Liver (tissue), 3 donors: ENCODE measurements at regions not wholly inside any gene's neighbourhood (a gene's known extent, or its start where the extent isn't known, plus 50 kb on each side); places are given as distances from the start of the nearest gene placed in this dataset.

Source experiments
- EGR1 ChIP-seq, 2 donors: IDR thresholded peaks; 2 replicates each; pipeline ENCODE4 v1.6.1; 2016 to 2018; ENCODE audit warnings: antibody characterized with exemption in 2 of 2, low read depth in 2 of 2
- RAD21 ChIP-seq, 2 donors: IDR thresholded peaks; 2 replicates each; pipeline ENCODE4 v1.6.1; 2016; ENCODE audit warnings: antibody characterized with exemption in 2 of 2, mild to moderate bottlenecking in 2 of 2
- RXRA ChIP-seq, 2 donors: IDR thresholded peaks; 2 replicates each; pipeline ENCODE4 v1.6.1; 2017 to 2018; ENCODE audit warnings: antibody characterized with exemption in 2 of 2, mild to moderate bottlenecking in 1 of 2
- YY1 ChIP-seq: IDR thresholded peaks from 2 replicates; pipeline ENCODE4 v1.6.1; 2016; ENCODE audit warnings: antibody characterized with exemption, mild to moderate bottlenecking
- TF ChIP-seq, protein P1 (sequence below): fragments of 150-350 bp; IDR thresholded peaks from 2 replicates; pipeline ENCODE4 v1.5.1; 2017; ENCODE audit warnings: improper control_type of control experiment, low read depth, low read length; ENCODE audit not compliant: missing input control
- donor health status: healthy.
- donor health status: healthy.

DNA sequence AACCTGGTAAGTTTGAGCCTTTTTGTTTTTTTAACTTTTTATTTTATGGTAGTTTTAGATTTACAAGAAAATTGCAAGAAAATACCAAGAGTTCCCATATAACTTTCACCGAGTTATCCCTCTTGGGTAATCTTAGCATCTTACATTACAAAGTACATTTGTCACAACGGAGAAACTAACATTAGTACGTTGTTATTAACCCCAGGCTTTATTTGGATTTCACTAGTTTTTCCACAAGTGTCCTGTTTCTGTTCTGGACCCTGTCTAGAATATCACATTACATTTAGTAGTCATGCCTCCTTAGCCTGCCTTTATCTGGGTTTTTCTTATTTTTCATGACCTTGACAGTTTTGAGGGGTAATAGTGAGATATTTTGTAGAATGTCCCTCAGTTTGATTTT, 53.5 kb upstream of the KPNA4 start:
- TF ChIP-seq, protein P1, sequence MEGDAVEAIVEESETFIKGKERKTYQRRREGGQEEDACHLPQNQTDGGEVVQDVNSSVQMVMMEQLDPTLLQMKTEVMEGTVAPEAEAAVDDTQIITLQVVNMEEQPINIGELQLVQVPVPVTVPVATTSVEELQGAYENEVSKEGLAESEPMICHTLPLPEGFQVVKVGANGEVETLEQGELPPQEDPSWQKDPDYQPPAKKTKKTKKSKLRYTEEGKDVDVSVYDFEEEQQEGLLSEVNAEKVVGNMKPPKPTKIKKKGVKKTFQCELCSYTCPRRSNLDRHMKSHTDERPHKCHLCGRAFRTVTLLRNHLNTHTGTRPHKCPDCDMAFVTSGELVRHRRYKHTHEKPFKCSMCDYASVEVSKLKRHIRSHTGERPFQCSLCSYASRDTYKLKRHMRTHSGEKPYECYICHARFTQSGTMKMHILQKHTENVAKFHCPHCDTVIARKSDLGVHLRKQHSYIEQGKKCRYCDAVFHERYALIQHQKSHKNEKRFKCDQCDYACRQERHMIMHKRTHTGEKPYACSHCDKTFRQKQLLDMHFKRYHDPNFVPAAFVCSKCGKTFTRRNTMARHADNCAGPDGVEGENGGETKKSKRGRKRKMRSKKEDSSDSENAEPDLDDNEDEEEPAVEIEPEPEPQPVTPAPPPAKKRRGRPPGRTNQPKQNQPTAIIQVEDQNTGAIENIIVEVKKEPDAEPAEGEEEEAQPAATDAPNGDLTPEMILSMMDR, result no peak
- TF ChIP-seq YY1 (no peak), EGR1 (IDR thresholded peaks at IDR 0.05; ENCODE audit: low read depth in 2 of 2) (no peak), RXRA (IDR thresholded peaks at IDR 0.05) (no peak), RAD21 (IDR thresholded peaks at IDR 0.05) (no peak)
